HuH-7.5 (cell line): ENCODE measurements at regions not wholly inside any gene's neighbourhood (a gene's known extent, or its start where the extent isn't known, plus 50 kb on each side); places are given as distances from the start of the nearest gene placed in this dataset.
"Not testable (repeated sequence)": the region's sequence is repeated elsewhere in the genome, so short reads cannot be mapped to it uniquely, and the experiment has no call there.

Source experiments
- DNase-seq: peaks from one replicate; pipeline ENCODE4 v3.0.0; 2011; ENCODE audit warnings: low spot score

DNA sequence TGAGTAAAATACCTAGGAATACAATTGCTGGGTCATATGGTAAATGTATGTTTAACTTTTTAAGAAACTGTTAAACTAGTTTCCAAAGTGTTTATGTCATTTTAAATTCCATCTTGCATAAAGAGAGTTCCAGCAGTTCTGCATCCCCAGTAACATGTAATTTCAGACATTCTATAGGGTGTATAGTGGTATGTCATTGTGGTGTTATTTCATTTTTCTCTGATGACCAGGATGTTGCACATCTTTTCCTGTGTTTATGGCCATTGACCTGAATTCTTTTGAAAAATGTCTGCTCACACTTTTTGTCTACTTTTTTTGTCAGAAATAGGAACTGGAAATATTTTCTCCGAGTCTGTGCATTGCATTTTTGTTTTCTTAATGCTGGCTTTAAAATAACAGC is 128.9 kb downstream of the TMEM200A start:
- DNase-seq = no peak

- no peak for DNase-seq
Observed at GRCh38 chr6:130500693-130501092, 134.9 kb downstream of the TMEM200A start.

DNA sequence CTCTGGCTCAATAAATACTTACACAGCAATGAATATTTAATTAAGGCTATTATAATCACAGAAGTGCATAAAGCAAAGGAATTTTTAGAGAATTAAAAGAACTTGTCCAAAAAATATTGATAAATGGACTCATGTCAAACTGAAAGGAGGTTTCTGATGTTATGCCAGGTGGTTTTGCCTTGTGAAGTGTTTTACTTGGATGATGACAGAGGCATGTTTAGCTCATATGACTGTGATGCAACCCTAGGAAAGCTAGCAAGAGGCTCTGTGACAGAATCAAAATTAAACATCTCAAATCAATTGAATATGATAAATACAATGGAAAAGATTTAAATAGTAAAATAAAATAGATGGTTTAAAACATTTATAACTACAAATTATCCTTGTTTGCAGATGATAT is 137.3 kb downstream of the TMEM200A start:
- no peak for DNase-seq

- DNase-seq = no peak
Observed at GRCh38 chr6:130505808-130506598, 140.2 kb downstream of the TMEM200A start.

GRCh38 chr6:130507005-130507665 is 141.3 kb downstream of the TMEM200A start:
- DNase-seq = not testable (repeated sequence)

- no peak for DNase-seq
Observed at GRCh38 chr6:130507666-130508028, 141.8 kb downstream of the TMEM200A start.

GRCh38 chr6:130513770-130514169 is 148.0 kb downstream of the TMEM200A start:
- no peak for DNase-seq

DNA sequence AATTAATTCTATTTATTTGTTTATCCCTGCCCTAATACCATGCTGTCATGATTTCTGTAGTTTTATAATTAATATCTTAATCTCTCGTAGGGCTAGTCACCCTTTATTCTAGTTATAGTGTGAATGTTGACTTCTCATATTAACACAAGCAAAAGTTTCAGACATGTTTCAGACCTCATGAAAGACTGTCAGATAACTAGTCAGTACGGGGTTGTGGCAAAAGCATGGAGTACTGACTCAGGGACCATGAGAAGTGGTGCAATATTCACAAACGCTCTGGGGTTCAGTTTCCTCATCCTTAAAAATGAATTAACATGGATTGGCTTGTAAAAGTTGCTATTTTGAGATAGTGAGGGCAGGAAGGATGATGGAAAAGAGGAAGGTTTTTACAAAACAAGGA is 148.9 kb downstream of the TMEM200A start:
- DNase-seq = no peak

DNA sequence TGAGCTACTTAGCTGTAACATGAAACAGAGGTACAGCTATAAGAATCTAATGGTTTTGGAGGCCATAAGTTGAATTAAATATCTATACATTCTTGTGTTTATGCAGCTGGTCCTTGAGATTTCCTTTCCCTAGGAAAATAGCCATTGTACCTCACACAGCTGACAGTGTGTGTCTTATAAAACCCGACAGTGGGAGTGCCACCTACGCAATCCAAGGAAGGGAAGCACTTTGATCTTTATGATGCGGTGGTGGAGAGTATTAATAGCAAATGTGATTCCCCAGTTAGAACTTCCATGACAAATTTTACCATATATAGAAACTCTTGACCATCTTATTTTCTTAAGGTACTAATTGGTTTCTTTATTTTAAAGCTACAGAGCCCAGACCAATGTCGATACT is 149.5 kb downstream of the TMEM200A start:
- no peak for DNase-seq

- no peak for DNase-seq
Observed at GRCh38 chr6:130516604-130517003, 150.8 kb downstream of the TMEM200A start.

DNA sequence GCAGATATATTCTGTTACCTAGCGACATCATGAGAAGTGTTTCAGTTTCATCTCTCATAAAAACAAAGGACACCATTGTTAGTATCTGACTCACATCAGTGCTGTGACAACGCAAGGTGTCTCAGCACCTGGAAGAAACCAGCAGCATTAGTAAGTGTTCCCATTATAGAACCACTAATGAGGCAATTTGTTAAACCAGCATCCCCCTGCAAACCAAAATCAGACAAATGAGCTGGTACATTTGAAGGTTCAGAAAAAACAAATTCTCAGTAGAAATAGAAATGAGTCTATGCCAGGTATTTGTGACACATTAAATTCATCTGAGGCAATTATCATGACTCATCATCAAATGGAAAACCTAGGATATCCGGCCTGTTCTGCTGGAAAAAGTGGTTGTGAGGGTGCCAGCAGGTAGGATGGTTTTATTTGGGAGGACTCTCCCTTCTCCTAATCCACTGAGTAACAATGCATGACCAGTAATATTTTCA is 151.7 kb downstream of the TMEM200A start:
- no peak for DNase-seq

- DNase-seq = no peak
Observed at GRCh38 chr6:130518588-130518987, 152.8 kb downstream of the TMEM200A start.

- no peak for DNase-seq
Observed at GRCh38 chr6:130520221-130520620, 154.4 kb downstream of the TMEM200A start.

- no peak for DNase-seq
Observed at GRCh38 chr6:130520801-130521200, 155.0 kb downstream of the TMEM200A start.

- DNase-seq = no peak
Observed at GRCh38 chr6:130524552-130524951, 158.7 kb downstream of the TMEM200A start.

- no peak for DNase-seq
Observed at GRCh38 chr6:130525408-130525807, 159.6 kb downstream of the TMEM200A start.

GRCh38 chr6:130526466-130526865 is 160.6 kb downstream of the TMEM200A start:
- no peak for DNase-seq

DNA sequence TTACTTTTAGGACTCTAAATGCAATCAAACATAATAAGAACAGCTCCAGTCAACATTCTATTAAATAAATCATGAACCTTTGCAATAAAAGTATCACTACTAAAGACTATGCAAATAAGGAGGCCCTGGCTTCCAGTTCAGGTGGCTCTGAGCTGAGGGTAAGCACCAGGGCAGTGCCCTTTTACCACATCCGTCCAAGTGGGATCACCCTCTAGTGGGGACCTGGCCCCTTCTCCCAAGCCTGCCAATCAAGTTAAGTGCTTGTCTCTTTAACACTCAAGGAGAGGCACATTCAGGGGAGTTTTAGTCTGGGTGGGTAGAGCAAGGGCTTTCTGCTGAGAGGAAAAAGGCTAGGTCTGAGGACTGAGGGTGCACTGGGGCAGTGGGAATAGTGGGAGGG is 161.4 kb downstream of the TMEM200A start:
- no peak for DNase-seq

- DNase-seq = no peak
Observed at GRCh38 chr6:130529569-130530149, 163.8 kb downstream of the TMEM200A start.

DNA sequence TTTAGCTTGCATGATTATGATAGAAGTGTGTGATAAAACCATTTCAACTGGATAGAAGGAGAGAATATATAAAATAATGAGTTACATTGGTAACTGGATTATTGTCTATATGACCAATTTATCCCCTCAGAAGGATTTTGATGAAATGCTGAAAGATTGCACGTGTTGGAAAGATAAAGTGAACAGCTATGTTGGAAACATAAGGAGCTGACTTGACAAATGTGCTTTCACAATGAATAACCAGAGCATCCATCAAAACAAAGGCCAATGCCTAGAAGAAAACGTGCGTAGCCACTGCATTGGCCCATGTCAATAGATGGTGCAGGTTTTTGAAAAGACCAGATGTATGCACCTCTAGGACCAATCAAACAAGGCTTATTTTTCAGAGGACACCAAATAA is 168.8 kb downstream of the TMEM200A start:
- no peak for DNase-seq

- no peak for DNase-seq
Observed at GRCh38 chr6:130535242-130535641, 169.4 kb downstream of the TMEM200A start.

GRCh38 chr6:130537447-130537846 is 171.6 kb downstream of the TMEM200A start:
- DNase-seq = no peak

DNA sequence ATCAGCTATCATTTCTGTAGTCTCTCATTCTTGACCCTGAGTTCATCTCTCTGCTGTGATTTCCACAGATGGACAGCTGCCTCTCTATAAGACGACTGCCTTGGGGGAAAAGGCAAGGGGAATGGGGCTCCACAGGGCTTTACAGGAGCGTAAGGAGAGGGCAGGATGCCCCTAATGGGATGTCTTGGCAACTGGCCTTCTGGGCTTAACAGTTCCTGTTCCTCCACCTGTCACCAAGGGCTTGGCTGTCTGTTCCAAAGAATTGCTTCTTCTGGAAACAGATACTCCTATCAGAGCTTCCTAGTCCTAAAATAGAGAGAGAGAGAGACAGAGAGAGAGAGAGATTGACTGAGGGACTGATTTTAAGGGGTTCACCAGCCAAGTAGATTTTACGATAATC is 181.9 kb downstream of the TMEM200A start:
- DNase-seq = no peak
